ENCODE measurements at regions not wholly inside any gene's neighbourhood (a gene's known extent, or its start where the extent isn't known, plus 50 kb on each side); places are given as distances from the start of the nearest gene placed in this dataset.

DNA sequence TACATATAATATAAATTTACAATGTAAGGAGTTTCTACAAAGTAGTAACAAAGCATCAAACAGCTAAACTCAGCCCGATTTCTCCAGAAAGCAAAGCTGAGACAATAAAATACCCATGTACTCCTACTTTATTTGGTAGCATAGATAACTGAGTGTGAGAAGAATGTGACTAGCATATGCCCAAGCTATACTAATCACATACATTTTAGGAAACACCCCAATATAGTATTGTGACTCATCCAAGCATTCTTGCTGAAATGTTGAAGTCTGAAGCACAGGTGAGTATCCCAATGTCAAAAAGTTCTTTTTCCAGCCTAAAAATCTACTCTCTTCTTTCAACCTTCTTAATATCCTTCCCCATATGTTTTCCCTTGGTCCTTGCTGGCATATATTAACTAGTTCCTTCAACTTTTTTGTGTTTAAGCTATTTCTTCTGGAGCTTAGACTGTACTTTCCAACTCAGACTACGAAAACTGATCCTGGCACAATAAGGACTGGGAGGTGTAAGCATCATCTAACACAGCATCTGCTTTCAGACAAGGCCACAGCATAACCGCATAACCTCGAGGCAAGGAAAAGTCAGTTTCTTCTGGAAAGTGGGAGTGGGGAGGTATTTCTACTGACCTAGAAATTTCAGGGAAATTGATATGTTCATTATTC lies 163.0 kb upstream of the RNPC3 start:
- TF ChIP-seq, protein P1, sequence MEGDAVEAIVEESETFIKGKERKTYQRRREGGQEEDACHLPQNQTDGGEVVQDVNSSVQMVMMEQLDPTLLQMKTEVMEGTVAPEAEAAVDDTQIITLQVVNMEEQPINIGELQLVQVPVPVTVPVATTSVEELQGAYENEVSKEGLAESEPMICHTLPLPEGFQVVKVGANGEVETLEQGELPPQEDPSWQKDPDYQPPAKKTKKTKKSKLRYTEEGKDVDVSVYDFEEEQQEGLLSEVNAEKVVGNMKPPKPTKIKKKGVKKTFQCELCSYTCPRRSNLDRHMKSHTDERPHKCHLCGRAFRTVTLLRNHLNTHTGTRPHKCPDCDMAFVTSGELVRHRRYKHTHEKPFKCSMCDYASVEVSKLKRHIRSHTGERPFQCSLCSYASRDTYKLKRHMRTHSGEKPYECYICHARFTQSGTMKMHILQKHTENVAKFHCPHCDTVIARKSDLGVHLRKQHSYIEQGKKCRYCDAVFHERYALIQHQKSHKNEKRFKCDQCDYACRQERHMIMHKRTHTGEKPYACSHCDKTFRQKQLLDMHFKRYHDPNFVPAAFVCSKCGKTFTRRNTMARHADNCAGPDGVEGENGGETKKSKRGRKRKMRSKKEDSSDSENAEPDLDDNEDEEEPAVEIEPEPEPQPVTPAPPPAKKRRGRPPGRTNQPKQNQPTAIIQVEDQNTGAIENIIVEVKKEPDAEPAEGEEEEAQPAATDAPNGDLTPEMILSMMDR (IDR thresholded peaks at IDR 0.05): no peak
- TF ChIP-seq POLR2A (IDR thresholded peaks at IDR 0.05): no peak
